SK-N-SH (cell line): ENCODE measurements at regions not wholly inside any gene's neighbourhood (a gene's known extent, or its start where the extent isn't known, plus 50 kb on each side); places are given as distances from the start of the nearest gene placed in this dataset.

Source experiments
- CTCF ChIA-PET: fragments of 300-600, 350-600 bp; formaldehyde crosslinking; extraction: SDS; loops from one replicate; lab custom pipeline; 2021; lab: Yijun Ruan, JAX
- POLR2A ChIA-PET: fragments of 350-600 bp; sonication (Branson Sonifier 250); formaldehyde crosslinking; extraction: SDS; loops from one replicate; lab custom pipeline; 2020; ENCODE audit warnings: antibody characterized with exemption, inconsistent platforms; lab: Yijun Ruan, JAX
- DNase-seq: peaks from one replicate; pipeline ENCODE4 v3.0.0; 2012
- H2AFZ ChIP-seq: fragments of 200-600 bp; sonication (generic); 2 replicates; pipeline ENCODE4 v1.8.1; 2016; ENCODE audit warnings: antibody characterized with exemption, mild to moderate bottlenecking, low read depth
- H3F3A ChIP-seq: fragments of 200-600 bp; sonication (generic); replicated peaks from 2 replicates; pipeline ENCODE3; 2016; ENCODE audit warnings: antibody characterized with exemption, mild to moderate bottlenecking; ENCODE audit not compliant: insufficient read depth
- H3K27ac ChIP-seq, 2 experiments: fragments of 200-500 bp in 1 of 2; fragments of 200-600 bp in 1 of 2; sonication (Bioruptor generic) in 1 of 2; sonication (generic), shearing (Covaris generic) in 1 of 2; 2 replicates each; pipeline versions ENCODE4 v1.5.1 to v1.6.1; 2014 to 2016; ENCODE audit warnings: low read depth in 2 of 2, inconsistent platforms in 1 of 2, low read length in 1 of 2, mild to moderate bottlenecking in 1 of 2, mixed read lengths in 1 of 2
- H3K27me3 ChIP-seq: fragments of 200-600 bp; sonication (generic), shearing (Covaris generic); 2 replicates; pipeline ENCODE4 v1.6.1; 2016; ENCODE audit warnings: mixed run types; ENCODE audit not compliant: insufficient read depth
- H3K36me3 ChIP-seq, 2 experiments: fragments of 200-500 bp in 1 of 2; fragments of 200-600 bp in 1 of 2; sonication (Bioruptor generic) in 1 of 2; sonication (generic) in 1 of 2; replicated peaks in 1 of 2; 2 replicates each; pipeline versions ENCODE3 to v1.5.1; 2014 to 2016; ENCODE audit warnings: low read length in 1 of 2, mild to moderate bottlenecking in 1 of 2; ENCODE audit not compliant: insufficient read depth in 2 of 2, control insufficient read depth in 1 of 2
- H3K4me1 ChIP-seq, 2 experiments: fragments of 200-500 bp in 1 of 2; fragments of 200-600 bp in 1 of 2; sonication (Bioruptor generic) in 1 of 2; sonication (generic), shearing (Covaris generic) in 1 of 2; 2 replicates each; pipeline versions ENCODE4 v1.5.1 to v1.6.1; 2014 to 2016; ENCODE audit warnings: low read depth in 1 of 2, low read length in 1 of 2, mixed run types in 1 of 2; ENCODE audit not compliant: insufficient read depth in 2 of 2, control insufficient read depth in 1 of 2
- H3K4me2 ChIP-seq: fragments of 200-600 bp; sonication (generic), shearing (Covaris generic); 2 replicates; pipeline ENCODE4 v1.6.1; 2017; ENCODE audit warnings: mixed run types
- H3K4me3 ChIP-seq, 2 experiments: fragments of 200-500 bp in 1 of 2; fragments of 200-600 bp in 1 of 2; sonication (Bioruptor generic) in 1 of 2; sonication (generic), shearing (Covaris generic) in 1 of 2; 2 replicates each; pipeline versions ENCODE4 v1.5.1 to v1.8.1; 2014 to 2016; ENCODE audit warnings: low read depth in 2 of 2, inconsistent platforms in 1 of 2, low read length in 1 of 2, mild to moderate bottlenecking in 1 of 2, mixed read lengths in 1 of 2, moderate library complexity in 1 of 2
- H3K79me2 ChIP-seq: fragments of 200-600 bp; sonication (generic); 2 replicates; pipeline ENCODE4 v1.8.1; 2017; ENCODE audit warnings: mild to moderate bottlenecking; ENCODE audit not compliant: insufficient read depth
- H3K9ac ChIP-seq: fragments of 200-600 bp; sonication (generic); 2 replicates; pipeline ENCODE4 v1.6.1; 2017; ENCODE audit warnings: mixed run types
- H3K9me2 ChIP-seq: fragments of 200-600 bp; sonication (generic); 2 replicates; pipeline ENCODE4 v1.6.1; 2017; ENCODE audit warnings: mixed run types
- H3K9me3 ChIP-seq: fragments of 200-600 bp; sonication (generic); 2 replicates; pipeline ENCODE4 v1.6.1; 2017; ENCODE audit warnings: mixed run types, mild to moderate bottlenecking, moderate library complexity
- H4K20me1 ChIP-seq: fragments of 200-600 bp; sonication (generic); 2 replicates; pipeline ENCODE4 v1.6.1; 2017; ENCODE audit warnings: mild to moderate bottlenecking, mixed run types; ENCODE audit not compliant: insufficient read depth
- CHD2 ChIP-seq: fragments of 150-350 bp; IDR thresholded peaks from 2 replicates; pipeline ENCODE4 v1.6.1; 2018; ENCODE audit warnings: low read length; ENCODE audit not compliant: partially characterized antibody
- CTCF ChIP-seq: fragments of 200-600 bp; sonication (generic); IDR thresholded peaks from 2 replicates; pipeline ENCODE4 v1.6.1; 2017; ENCODE audit warnings: antibody characterized with exemption, mild to moderate bottlenecking, moderate library complexity
- ELF1 ChIP-seq: IDR thresholded peaks from 2 replicates; pipeline ENCODE4 v1.4.0; 2012
- EP300 ChIP-seq, 2 experiments: IDR thresholded peaks; 2 replicates each; pipeline versions ENCODE4 v1.4.0 to v1.6.1; 2012; ENCODE audit warnings: borderline replicate concordance in 1 of 2, low read depth in 1 of 2, low read length in 1 of 2
- FOXJ3 ChIP-seq: sonication (generic); formaldehyde crosslinking; IDR thresholded peaks from 2 replicates; pipeline ENCODE4 v1.5.1; 2020; ENCODE audit warnings: mild to moderate bottlenecking, missing genetic modification reagents
- GABPA ChIP-seq: IDR thresholded peaks from 2 replicates; pipeline ENCODE4 v1.4.0; 2012; ENCODE audit warnings: low read depth, mild to moderate bottlenecking
- MEF2A ChIP-seq: IDR thresholded peaks from 2 replicates; pipeline ENCODE4 v1.4.0; 2012; ENCODE audit warnings: low read depth, borderline replicate concordance
- MXI1 ChIP-seq: IDR thresholded peaks from 2 replicates; pipeline ENCODE4 v1.6.1; 2012; ENCODE audit warnings: mild to moderate bottlenecking, low read depth, low read length, improper control_type of control experiment
- POLR2AphosphoS5 ChIP-seq: IDR thresholded peaks from 2 replicates; pipeline ENCODE4 v1.6.1; 2012; ENCODE audit warnings: low read depth, low read length
- RFX5 ChIP-seq: IDR thresholded peaks from 2 replicates; pipeline ENCODE4 v1.6.1; 2012; ENCODE audit warnings: mild to moderate bottlenecking, improper control_type of control experiment, low read length
- RXRA ChIP-seq: IDR thresholded peaks from 2 replicates; pipeline ENCODE4 v1.4.0; 2012; ENCODE audit warnings: low read depth, mild to moderate bottlenecking, borderline replicate concordance
- SIN3A ChIP-seq: IDR thresholded peaks from 2 replicates; pipeline ENCODE4 v1.6.1; 2012; ENCODE audit warnings: low read depth, mild to moderate bottlenecking, low read length, moderate library complexity, borderline replicate concordance
- SMC3 ChIP-seq: IDR thresholded peaks from 2 replicates; pipeline ENCODE4 v1.6.1; 2012; ENCODE audit warnings: low read depth, low read length, improper control_type of control experiment
- TCF12 ChIP-seq: IDR thresholded peaks from 2 replicates; pipeline ENCODE4 v1.4.0; 2012
- USF1 ChIP-seq: IDR thresholded peaks from 2 replicates; pipeline ENCODE4 v1.4.0; 2012; ENCODE audit warnings: low read depth, borderline replicate concordance
- WGBS: methylation state at CpG from one replicate; pipeline ENCODE4 v1.1.6; 2017; ENCODE audit warnings: low lambda C conversion rate; 5-methylcytosine and 5-hydroxymethylcytosine counted together
- TF ChIP-seq, protein P1 (sequence below): fragments of 150-350 bp; IDR thresholded peaks from 2 replicates; pipeline ENCODE4 v1.6.1; 2017; ENCODE audit warnings: antibody characterized with exemption, low read length, low read depth, borderline replicate concordance
- TF ChIP-seq, protein P2 (sequence below): IDR thresholded peaks from 2 replicates; pipeline ENCODE4 v1.4.0; 2012; ENCODE audit warnings: low read depth, borderline replicate concordance
- TF ChIP-seq, protein P3 (sequence below): fragments of 150-350 bp; IDR thresholded peaks from 2 replicates; pipeline ENCODE4 v1.6.1; 2016; ENCODE audit warnings: mild to moderate bottlenecking, low read depth, low read length

DNA sequence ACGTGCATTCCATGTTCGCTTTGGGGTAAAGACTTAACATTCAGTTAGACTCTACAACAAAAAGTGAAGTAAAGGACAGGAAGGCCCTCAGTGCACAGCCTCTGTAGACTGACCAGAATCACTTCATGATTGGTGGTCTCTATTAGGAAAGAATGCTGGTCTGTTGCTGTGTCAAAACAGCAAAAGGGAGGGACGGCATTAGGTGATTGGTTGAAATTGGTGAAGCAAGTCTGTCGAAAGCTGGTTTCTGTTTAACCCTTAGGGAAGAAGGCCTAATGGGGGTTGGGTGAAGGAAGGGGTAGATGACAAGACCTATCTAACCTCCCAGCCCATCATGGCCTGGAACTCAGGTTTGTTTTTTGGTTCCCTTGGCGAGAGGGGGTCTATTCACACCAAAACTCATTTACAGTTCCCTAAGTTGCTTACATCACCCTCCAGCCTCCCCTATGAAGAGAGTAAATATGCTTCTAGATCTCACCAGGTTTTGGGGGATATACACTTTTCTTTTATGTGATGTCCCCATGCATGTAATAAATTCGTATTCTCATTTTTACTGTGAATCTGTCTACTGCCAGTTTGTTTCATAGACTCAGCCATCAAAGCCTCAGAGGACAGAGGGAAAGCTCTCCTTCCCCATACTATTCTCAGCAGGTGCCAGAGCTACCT, 65.6 kb downstream of the TMEM17 start (continued):
- no peak for TF ChIP-seq CTCF
- TF ChIP-seq, protein P1, sequence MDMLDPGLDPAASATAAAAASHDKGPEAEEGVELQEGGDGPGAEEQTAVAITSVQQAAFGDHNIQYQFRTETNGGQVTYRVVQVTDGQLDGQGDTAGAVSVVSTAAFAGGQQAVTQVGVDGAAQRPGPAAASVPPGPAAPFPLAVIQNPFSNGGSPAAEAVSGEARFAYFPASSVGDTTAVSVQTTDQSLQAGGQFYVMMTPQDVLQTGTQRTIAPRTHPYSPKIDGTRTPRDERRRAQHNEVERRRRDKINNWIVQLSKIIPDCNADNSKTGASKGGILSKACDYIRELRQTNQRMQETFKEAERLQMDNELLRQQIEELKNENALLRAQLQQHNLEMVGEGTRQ = no peak
- TF ChIP-seq, protein P2, sequence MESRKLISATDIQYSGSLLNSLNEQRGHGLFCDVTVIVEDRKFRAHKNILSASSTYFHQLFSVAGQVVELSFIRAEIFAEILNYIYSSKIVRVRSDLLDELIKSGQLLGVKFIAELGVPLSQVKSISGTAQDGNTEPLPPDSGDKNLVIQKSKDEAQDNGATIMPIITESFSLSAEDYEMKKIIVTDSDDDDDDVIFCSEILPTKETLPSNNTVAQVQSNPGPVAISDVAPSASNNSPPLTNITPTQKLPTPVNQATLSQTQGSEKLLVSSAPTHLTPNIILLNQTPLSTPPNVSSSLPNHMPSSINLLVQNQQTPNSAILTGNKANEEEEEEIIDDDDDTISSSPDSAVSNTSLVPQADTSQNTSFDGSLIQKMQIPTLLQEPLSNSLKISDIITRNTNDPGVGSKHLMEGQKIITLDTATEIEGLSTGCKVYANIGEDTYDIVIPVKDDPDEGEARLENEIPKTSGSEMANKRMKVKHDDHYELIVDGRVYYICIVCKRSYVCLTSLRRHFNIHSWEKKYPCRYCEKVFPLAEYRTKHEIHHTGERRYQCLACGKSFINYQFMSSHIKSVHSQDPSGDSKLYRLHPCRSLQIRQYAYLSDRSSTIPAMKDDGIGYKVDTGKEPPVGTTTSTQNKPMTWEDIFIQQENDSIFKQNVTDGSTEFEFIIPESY = no peak

DNA sequence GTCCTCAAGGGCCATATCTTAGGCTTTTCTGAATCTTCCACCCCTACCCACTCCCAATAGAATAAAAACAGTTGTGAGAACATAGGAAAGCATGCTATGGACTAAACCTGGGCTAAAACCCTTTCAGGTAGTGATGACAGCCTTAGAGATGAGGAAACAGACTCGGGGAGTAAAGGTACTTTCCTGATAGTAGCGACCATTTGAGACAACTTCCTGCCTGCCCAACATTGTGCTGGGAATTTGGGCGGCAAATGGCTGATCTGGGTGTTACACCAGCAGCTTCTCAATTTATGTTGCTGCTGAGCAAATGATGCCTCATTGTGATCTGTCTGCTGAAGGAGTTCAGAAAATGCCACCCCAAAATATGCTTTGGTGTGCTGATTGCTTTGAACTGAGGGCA, 66.6 kb downstream of the TMEM17 start:
- POLR2A ChIA-PET = no interaction called here

More for the DNA sequence above, 66.6 kb downstream of the TMEM17 start:
- TF ChIP-seq, protein P1 = no peak
- TF ChIP-seq POLR2AphosphoS5 = no peak
- no peak for TF ChIP-seq CHD2
- TF ChIP-seq EP300 (IDR thresholded peaks at IDR 0.05; ENCODE audit: borderline replicate concordance in 1 of 2, low read depth in 1 of 2, low read length in 1 of 2) = no peak
- no peak for TF ChIP-seq FOXJ3 (CRISPR knock-in tag)
- TF ChIP-seq, protein P3, sequence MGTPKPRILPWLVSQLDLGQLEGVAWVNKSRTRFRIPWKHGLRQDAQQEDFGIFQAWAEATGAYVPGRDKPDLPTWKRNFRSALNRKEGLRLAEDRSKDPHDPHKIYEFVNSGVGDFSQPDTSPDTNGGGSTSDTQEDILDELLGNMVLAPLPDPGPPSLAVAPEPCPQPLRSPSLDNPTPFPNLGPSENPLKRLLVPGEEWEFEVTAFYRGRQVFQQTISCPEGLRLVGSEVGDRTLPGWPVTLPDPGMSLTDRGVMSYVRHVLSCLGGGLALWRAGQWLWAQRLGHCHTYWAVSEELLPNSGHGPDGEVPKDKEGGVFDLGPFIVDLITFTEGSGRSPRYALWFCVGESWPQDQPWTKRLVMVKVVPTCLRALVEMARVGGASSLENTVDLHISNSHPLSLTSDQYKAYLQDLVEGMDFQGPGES = no peak
- no peak for TF ChIP-seq CTCF
- no peak for TF ChIP-seq TCF12
- TF ChIP-seq MXI1 = no peak
- no peak for TF ChIP-seq GABPA
- no peak for TF ChIP-seq USF1
- no peak for TF ChIP-seq ELF1
- TF ChIP-seq SIN3A = no peak
- TF ChIP-seq RFX5 = no peak
- no peak for TF ChIP-seq SMC3
- TF ChIP-seq RXRA = no peak
- no peak for TF ChIP-seq MEF2A
- Histone ChIP-seq H3K4me3 (no peak overlapping the region), H3F3A (no peaks in the 10 kb centered on the region), H3K27me3 (no peaks in the 10 kb centered on the region; the same call in 1 of the 2 replicates), H3K4me2 (no peak overlapping the region), H4K20me1 (no peaks in the 10 kb centered on the region), H3K9me3 (no peaks in the 10 kb centered on the region), H3K27ac (no peak overlapping the region), H2AFZ (no peak overlapping the region), H3K4me1 (no peaks in the 10 kb centered on the region), H3K79me2 (no peaks in the 10 kb centered on the region), H3K9me2 (no peaks in the 10 kb centered on the region), H3K9ac (no peak overlapping the region), H3K36me3 (no peaks in the 10 kb centered on the region)
- no peak for DNase-seq
- CTCF ChIA-PET = no interaction called here
- whole genome bisulfite sequencing = 38% methylated on average over 3 of the region's 3 CpGs
